HG03175 (cell line): ENCODE measurements at regions not wholly inside any gene's neighbourhood (a gene's known extent, or its start where the extent isn't known, plus 50 kb on each side); places are given as distances from the start of the nearest gene placed in this dataset.

Experiments used
- ATAC-seq: cut with Tn5 transposase; IDR thresholded peaks from one replicate; pipeline ENCODE4 v1.9.1; 2021; ENCODE audit warnings: mild to moderate bottlenecking, moderate library complexity; ENCODE audit not compliant: unreplicated experiment

DNA sequence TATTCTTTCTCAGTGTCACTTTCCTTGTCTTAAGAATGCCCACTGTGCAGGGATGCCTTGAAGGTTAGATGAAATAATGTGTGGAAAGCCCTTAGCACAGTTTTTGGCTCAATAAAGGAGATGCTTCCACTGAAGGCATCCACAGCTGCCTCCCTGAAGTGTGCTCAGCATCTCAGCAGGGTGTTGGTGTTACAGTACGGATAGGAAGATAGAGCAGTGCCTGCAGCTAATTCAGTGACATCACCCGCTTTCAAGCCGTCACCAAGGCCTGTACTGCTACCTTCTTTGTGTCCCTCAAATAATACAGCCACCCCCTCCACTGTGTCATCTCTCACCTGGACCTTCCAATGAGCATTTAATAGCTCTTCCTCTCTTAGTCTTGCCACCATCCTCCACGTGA is 59.0 kb downstream of the NDUFS5 start:
- no peak for ATAC-seq

DNA sequence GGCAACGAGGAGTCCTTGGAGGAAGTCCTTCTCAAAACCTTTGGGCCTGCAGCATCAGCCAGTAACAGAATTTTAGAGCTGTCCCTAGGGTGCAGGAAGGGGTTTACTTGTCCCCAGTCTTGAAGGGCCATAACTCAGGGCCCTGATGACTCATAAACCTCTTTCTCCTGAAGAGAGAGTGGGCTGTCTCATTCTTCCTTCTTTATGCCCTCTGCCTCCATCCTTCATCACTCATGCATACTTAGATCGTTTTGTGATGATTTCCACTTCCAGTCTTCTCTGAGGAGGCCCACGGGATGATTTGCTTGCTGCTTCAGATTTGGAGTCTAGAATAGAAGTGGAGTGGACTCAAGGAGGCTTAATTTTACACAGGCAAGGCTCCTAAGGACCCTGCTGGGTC is 60.2 kb downstream of the NDUFS5 start:
- no peak for ATAC-seq

DNA sequence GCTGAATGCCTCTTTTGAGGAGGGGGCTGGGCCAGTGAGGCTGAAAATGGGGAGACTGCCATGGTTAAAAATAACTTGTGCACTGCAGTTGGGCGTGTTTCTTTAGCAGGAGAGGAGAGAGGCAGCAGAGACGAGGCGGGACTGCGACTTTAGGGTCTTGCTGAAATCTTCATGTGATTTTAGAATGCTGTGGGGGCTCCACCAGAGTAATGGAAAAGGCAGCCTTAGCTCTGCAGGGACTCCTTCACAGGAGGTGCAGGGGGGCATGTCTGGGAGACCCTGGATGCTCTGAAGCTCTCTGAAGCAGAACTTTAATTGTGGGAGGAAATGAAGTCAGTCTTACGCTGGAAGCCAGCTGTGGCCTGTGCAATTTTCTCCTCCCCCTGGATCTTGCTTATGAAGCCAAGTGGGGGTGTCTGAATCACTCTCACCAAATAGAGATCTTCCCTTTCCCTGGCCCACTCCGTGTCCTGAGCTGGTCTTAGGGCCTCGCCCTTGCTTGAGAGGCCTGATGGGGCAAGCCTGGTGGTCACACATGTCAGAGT is 60.8 kb downstream of the NDUFS5 start:
- ATAC-seq, result no peak

DNA sequence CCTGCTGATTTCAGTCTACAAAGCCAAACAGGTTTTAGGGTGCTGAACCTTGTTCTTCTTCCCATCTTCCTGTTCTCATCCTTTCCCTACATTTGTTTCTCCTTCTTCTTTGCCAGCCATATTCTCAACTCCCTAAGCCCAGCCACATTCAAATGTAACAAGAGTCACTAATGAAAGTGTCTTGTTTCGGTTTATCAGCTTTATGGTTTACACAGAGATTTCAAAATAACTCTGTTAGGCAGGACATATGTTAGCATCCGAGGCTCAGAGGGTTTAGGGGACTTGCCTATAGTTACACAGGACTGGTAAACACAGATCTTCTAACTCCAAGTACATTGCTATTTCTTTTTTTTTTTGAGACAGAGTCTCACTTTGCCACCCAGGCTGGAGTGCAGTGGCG is 61.3 kb downstream of the NDUFS5 start:
- ATAC-seq, result no peak

DNA sequence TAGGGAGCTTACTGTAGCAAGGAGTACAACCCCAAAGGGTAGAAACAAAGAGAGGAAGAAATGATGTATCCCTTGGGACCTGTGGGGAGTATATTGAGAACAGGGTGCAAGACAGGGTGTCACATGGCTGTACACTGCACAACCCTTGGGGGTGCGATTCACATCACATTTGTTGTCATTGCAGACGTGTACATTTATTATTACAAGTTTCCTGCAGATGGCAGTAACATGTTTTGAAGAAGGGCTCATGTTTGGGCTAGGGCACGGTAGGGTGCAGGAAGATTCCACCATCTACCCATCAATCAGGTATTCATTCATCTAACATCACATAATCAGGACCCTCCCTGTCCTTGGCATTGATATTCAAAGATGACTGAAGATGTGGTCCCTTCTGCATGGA is 62.5 kb downstream of the NDUFS5 start:
- ATAC-seq, result no peak

DNA sequence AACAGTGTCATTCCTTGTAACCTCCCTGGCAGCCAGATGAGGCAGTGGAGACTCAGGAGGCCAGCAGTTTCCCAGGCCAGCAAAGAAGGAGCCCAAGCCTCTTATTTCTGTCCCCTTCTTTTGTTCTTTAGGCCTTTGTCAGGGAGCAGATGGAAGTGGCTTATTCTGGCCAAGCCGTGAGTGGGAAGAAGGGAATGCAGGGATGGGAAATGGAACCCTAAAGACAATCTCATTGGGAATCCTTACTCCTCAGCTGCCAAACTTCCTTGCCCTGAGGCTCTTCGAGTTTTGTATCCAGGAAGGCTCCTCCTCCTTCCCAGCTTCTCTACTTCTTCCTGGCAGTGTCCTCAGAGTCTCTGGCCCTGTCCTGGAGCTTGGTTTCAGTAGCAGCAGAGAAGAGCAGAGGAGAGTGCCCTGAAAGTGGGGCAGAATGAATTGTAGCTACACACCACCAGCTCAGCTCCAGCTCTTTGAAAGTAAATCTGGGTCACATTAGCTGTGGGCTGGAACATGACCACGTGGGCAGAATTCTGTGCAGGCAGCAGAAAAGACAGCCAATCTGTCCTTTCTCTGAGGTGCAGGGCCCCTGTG is 63.9 kb downstream of the NDUFS5 start:
- no peak for ATAC-seq

DNA sequence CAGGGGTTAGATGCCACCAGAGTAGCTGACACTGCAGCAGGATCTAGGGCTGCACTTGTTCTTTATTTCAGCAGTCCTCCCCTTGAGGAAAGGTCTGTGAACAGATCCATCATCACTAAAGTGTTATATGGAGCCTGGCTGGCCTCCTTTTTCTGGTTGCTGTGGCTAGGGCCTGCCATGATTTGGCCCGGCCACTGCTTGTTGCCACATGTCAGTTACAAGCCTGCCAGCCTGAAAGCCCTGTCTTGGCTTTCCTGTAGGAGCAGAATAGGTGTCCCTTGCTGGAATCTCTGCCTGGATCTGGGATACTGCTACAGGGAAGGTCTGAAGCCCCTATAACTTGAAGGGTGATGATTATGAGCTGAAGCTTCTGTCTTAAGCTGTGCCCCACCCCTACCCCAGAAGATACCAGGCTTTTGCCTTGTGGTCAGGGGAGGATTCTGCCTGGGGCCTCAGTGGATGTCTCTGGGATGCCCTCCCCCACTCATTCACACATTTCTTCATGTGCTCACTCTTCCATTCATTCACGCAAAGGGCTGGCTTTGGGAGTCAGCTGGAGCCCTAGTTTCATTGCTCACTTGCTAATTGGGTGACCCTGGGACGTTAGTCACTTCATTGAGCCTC is 64.7 kb downstream of the NDUFS5 start:
- ATAC-seq, result no peak

DNA sequence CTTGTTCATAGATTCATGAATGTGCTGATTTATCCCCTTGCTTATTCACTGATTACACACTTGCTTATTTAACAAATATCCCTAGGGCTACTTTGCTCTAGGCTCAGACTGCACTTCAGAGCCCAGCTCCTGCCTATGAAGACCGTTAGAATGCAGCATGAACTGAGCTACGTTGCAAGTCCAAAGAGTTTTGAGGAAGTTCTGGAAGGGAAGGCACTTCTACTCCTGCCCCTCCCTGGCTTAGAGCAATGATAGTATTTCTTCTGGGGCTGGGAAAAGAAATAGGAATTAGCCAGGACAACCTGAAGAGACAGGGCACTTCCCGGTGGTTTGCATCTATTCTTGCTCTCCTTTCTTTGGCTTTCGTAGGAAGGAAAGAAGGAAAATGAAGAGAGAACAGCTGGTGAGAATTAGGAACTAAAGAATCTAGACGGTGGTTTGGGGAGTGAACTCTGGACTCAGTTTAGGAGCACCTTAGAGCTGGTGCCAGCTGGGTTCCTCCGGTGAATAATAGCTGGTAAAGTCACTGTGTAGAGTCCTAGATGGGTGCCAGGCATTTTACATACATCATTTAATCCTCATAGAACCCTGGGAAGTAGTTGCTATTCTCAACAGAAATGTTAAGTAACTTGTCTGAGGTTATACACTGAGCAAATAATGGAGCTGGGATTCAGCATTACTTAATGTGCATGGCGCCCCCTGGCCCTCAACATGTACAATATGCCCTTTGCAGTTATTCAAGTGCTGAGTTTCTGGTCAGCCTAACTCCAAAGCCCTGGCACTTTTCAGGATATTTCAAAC is 65.9 kb downstream of the NDUFS5 start:
- ATAC-seq, result no peak

DNA sequence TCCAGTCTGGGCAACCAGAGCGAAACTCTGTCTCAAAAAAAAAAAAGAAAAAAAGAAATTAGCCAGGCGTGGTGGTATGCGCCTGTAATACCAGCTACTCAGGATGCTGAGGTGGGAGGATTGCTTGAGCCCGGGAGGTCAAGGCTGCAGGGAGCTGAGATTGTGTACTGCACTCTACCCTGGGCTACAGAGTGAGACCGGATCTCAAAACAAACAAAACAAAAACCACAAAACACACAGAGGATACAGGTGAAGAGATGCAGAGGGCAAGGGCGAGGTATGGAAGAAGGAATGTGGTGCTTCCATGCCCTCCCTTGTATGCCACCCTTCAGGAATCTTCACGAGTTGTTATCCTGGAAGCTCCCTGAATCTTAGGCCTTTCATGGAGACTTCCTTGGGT is 68.5 kb downstream of the NDUFS5 start:
- no peak for ATAC-seq

DNA sequence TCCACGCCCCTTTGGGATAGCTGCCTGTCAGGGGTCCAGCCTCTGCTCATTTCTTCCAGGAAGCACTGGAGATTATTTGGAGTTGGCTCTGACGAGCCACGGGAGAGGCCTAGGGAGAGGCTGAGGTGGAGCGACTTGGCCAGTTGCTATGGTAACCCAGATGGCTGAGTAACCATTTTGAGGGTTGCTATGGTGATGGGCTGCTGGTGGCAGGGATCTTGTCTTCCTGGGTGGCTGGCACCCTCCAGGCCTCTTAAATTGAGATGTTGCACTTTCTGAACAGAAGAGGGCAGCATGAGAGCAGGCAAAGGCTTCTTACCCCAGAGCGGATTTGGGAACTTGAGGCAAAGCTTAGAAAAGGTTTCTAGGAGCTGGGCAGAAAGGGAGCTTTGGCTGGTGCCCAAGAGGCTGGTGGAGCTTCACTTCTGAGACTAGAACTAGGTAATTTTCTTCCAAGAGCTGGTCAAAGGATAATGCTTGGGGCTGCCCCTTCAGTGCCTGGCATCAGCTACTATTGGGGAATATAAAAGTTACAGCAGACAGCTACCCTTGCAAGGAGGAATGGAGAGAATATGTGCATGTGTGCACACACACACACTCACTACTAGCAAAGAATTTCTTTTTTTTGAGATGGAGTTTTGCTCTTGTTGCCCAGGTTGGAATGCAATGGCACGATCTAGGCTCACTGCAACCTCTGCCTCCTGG is 72.5 kb downstream of the NDUFS5 start:
- ATAC-seq, result peak; percentile 39

DNA sequence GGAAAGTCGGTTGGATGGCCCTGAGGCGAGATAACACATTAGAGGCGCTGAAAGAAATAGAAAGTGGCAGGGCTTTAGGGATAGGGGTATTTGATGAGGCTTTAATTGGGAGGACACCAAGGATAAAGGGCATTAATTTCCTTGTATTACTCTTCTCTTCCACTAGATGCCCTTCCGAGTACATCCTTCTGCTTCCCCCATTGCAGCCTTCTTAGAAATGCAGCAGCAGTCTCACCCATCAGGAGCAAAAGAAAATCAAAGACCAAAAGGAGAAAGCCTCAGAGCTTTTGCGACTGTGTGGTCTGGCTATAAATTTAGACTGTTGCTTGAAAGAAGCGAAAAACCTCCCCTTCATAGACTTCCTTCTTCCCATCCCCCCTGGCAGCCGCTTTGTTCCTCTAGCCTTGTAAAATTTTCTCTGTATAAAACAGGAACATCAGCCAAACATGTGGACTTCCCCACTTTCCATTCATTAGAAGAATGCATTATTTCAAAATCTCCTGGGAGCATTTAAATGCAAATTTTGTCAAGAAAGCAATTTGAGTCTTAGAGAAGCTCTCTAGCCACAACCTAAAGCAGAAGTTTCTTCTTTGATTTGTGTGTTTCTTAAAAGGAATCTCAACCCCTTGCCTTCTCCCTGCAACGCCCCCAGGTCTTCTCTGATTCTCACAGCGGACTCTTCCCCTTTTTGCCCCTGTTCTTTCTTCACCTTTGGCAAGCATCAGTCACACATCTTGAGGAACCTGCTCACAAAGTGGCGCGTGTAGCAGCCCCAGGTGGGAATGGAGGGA is 76.6 kb downstream of the NDUFS5 start:
- no peak for ATAC-seq

DNA sequence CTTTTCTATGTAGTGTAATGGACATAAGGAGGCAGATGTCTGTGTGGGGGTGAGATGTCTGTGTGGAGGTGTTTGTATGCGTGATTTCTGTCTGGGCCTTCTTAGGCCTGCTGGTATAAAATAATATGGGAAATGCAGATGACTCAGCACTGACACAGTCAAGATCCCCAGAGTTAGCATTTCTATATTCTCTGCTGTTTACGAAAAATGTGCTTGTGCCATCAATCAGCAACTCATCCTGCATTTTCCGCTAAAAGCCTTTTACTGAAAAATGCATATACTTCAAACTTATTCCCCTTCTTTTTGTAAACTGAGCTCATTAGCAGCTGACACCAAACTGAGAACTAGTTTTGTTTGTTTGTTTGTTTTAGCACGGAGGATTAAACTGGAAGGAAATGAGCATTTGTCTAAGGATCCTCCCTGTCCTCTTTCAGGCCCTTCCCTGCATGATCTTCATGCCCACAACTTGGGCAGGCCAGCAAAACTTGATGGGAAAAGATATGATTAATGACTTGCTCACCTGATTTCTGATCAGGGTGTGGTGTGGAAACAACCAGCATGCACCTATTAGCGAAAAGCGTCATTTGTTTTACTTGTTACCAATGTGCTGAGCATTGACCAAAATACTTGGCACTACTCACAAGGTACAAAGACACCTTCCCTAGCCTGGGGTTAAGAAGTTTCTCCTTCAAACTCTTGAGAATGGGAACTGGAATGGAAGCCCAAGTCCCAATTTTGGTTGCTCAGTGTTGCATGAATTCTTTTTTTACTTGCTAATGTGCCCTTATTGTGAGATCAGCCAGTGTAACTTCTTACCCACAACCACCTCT is 77.4 kb downstream of the NDUFS5 start:
- ATAC-seq, result no peak

DNA sequence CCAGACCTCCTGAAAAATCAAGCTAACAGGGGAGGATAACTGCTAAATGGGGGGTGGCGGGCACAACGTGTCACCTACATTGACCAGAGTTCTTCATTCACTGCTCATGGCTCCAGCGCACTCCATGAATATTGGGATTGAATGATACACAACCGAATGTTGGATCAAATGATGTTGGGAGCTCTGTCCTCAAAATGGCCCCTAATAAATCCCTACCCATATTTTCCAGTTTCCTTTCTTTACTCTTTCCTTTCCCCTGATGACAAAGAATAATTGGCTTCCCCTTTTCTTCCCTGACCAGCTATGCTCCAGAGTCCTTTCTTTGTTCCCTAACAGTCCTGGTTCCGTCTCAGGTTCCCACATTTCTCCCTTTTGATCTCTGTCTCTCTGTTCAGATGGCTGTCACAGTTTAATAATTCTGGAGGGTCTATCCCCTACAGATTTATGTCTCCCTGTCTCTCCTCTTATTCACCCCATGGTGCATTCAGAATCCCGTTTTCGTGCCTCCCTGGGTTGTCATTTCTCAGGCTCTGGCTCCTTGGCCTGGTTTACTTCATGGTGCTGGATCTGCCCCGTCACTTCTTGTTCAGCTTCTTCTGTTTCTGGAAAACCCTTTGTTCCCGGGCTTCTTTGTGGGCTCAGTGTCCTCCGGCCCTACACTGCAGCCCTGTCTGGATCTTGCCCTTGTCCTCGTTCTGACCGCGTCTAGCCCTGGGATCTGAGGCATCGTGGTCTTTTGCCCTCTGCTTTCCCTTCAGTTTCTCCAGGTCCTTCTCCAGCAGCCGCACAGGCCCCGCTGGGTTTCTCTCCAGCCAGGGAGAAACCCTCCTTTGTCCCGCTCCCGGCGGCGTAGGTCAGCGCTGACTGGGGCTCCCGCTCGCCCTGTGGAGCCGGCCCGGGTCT is 78.3 kb downstream of the NDUFS5 start:
- ATAC-seq, result no peak

DNA sequence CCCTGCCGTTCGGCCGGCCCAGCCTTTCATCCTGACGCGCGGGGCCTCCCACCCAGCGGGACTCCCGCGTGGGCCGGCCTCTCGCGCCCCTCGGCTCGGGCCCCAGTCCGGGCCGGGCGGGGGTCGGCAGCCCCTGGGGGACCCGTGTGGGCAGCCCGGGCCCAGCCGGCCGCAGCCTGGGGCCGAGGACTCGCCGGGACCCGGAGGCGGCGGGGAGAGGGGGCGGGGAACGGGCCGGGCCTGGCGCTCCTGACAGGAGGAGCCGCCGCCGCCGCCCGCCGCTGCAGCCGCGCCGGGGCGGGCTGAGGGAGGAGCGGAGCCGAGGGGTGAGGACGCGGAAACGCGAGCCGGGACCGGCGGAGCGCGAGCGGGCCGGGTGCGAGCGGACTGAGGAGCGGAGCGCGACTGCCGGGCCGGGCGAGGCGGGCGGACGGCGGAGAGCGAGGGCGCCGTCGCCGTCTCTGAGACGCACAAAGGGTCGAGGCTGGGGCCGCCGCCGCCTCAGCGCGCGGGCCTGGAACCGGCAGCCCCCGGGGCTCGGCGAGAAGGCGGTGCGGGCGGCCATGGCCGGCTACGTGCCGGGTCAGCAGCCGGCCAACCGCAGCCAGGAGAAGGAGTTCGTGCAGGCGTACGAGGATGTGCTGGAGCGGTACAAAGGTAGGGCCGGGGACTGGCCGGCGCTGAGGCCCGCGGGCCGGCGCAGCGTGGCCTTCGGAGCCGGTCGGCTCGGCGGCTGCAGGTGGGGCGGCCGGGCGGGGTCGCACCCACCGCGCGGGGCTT is 79.1 kb downstream of the NDUFS5 start:
- ATAC-seq, result peak; percentile 37

DNA sequence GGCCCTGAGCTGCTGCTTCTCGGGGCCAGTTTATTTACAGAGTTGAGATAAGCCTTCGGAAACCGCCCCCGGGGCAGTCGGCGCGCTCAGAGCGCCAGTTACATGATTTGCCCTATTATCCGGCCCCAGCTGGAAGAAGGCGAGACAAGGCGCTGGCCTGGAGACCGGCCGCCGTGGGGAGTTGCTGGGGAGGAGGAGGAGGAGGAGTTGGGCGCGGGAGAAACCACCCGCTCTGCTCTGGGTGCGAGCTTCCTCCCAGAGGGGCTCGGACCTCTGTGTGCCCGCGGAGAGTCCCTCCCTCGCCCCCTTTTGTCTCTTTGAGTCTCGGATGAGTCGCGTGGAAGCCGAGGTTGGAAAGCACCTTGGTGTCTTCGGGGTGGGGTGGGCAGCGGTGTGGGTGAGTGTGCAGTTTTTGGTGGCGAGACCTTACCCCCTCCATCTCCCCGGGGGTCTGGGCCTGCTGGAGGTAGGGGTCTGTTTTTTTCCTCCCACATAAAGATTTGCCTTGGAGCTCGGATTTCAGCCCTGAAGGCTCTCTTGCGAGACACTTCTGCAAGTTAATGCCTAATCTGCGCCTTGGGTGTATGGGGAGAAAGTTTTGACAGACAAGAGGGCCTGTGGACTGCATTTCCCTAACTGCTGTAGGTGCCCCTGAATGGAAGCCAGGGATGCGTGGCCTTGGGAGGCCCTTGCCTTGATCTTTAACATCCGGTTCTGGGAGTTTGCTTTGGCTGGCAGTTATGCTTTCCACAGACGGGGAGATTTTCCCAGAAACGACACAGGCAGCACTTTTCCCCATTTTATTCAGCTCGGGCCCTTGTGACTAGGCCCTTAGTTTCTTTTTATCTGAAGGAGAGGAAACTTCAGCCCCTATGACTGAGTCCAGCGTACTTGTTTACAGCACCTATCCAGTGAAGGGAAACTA is 80.0 kb downstream of the NDUFS5 start:
- ATAC-seq, result peak; percentile 27

DNA sequence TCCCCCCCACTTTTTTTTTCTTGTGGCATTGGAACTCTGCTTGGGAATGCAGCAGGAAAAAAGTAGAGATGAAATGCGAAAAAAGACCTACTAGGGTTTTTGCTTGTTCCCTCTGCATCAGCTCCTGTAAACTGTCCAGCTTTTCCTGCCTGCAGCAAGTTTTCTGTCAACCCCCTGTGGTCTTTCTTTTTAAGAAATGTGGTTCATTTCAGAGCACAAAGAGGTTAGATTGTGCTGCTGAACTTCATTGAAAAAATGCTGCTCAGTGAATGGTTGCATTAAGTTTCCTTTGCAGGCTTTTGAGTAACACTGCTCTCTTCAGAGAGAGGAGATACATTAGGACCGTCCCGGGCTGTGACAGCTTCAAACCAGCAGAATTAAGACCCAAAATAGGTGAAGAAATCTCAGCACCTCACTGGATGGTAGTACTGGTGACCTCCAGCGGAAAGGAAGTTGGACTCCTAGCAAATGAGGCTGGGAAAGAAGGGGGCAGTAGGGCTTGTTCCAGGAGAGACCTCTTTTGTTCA is 80.7 kb downstream of the NDUFS5 start:
- ATAC-seq, result no peak
